Heart right ventricle (tissue), 16 donors: ENCODE measurements at regions not wholly inside any gene's neighbourhood (a gene's known extent, or its start where the extent isn't known, plus 50 kb on each side); places are given as distances from the start of the nearest gene placed in this dataset.

Experiments
- ATAC-seq, 8 donors: fragments of 200-7000 bp; cut with Tn5 transposase; one replicate each; pipeline ENCODE4 v1.9.1; 2020; ENCODE audit warnings: mild to moderate bottlenecking in 8 of 8, moderate library complexity in 8 of 8, moderate number of reproducible peaks in 1 of 8
- DNase-seq, 2 donors: peaks; one replicate each; pipeline ENCODE4 v3.0.0-alpha.2; 2020
- H3K27ac ChIP-seq, 10 donors: fragments of 200-600 bp; sonication (generic) in 2 of 10; one replicate each; pipeline versions ENCODE4 v1.5.0 to v1.8.0; 2020 to 2022; ENCODE audit warnings: mild to moderate bottlenecking in 3 of 10
- H3K27me3 ChIP-seq, 7 donors: fragments of 200-600 bp; one replicate each; pipeline ENCODE4 v1.8.0; 2021 to 2022; ENCODE audit warnings: mild to moderate bottlenecking in 2 of 7
- H3K36me3 ChIP-seq, 9 donors: fragments of 200-600 bp; sonication (generic) in 1 of 9; one replicate each; pipeline versions ENCODE4 v1.5.0 to v1.8.0; 2020 to 2022; ENCODE audit warnings: mild to moderate bottlenecking in 2 of 9
- H3K4me1 ChIP-seq, 9 donors: fragments of 200-600 bp; sonication (generic) in 1 of 9; one replicate each; pipeline versions ENCODE4 v1.5.0 to v1.8.0; 2020 to 2022; ENCODE audit warnings: mild to moderate bottlenecking in 4 of 9
- H3K4me3 ChIP-seq, 10 donors: fragments of 200-600 bp; sonication (generic) in 2 of 10; one replicate each; pipeline versions ENCODE4 v1.5.0 to v1.8.0; 2020 to 2022; ENCODE audit warnings: mild to moderate bottlenecking in 7 of 10, moderate library complexity in 2 of 10
- H3K9me3 ChIP-seq, 11 donors: fragments of 200-600 bp in 10 of 11; sonication (generic) in 2 of 11; one replicate each; pipeline versions ENCODE4 v1.5.0 to v1.8.0; 2013 to 2022; ENCODE audit warnings: mild to moderate bottlenecking in 2 of 11, control low read depth in 1 of 11, moderate library complexity in 1 of 11
- WGBS, 2 donors: extraction: QIAGEN DNeasy Blood & Tissue Kit; methylation state at CpG; one replicate each; pipeline ENCODE4 v1.1.7; 2013; ENCODE audit warnings: inconsistent platforms in 1 of 2; 5-methylcytosine and 5-hydroxymethylcytosine counted together
- intact Hi-C, 10 donors: fragments of 100-400 bp; cut with DNase I; formaldehyde crosslinking; loops; one replicate each; pipeline versions ENCODE4 v1.11.1 to v1.14.2; 2022
- TF ChIP-seq, protein P1 (sequence below), 9 donors: fragments of 200-600 bp; sonication (generic) in 2 of 9; IDR thresholded peaks; one replicate each; pipeline versions ENCODE4 v1.5.0 to v1.8.0; 2021 to 2022; ENCODE audit warnings: antibody characterized with exemption in 9 of 9, mild to moderate bottlenecking in 5 of 9, moderate library complexity in 1 of 9
- donor health status: Arrhythmogenic right ventricular cardiomyopathy.
- donor health status: ischemic (EF 13 %, LVEDD 7.1; RV severe dilation, severe dysfunction).
- donor health status: healthy with polysubstance abuse.
- donor health status: DM: no; HTN: yes; CAD: no.
- donor health status: DM: no; HTN: no; CAD: no.
- donor health status: ischemic (EF 25% LVEDD 6.9; RV normal size, moderate dysfunction).
- donor health status: ischemic (EF 25% LVEDD 5.7; RV mildly dilated, moderate dysfunction).
- donor health status: healthy.
- donor health status: DM: yes; HTN: yes; CAD: no.
- donor health status: Ischemic cardiomyopathy.
- donor health status: ischemic (EF 35%, LVEDD 5.7; RV mildly dilated, moderate dysfunction).
- donor health status: nonischemic (EF 11% LVEDD 7.7; RV severe dilation, severe dysfunction).
- donor health status: DM: yes; HTN: yes; CAD: no.
- donor health status: PGD.
- donor health status: ischemic (EF 29% LVEDD 5.4; RV normal size, mild dysfunction).
- donor health status: nonischemic (EF 23%, LVEDD 6.1; RV moderate dilation, normal function).

DNA sequence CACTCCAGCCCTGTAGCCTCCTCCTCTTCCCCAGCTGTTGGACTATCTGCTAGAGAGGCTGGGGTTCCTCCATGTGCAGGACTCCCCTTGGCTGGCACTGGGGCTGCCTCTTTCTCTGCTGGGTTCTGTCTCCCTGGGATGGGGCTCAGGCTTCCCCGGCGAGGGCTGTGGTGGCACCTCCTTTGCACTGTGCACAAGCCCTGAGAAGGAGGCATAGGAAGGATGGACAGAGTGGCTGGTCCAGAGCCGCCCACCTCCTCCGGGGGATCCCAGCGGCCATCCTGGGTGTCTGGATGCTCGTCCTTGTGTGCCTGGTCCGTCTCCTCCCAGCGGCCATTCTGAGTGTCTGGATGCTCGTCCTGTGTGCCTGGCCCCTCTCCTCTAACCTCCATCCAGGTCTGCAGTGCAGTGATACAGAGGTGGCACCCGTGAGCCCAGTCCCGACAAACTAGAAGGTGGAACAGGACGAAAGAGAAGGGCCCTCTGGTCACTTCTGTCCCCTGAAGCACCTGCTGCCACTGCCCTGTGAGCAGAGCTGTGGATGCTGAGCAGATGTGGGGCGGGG is 633.7 kb downstream of the BRD1 start:
- DNase-seq (no peak), ATAC-seq (no peak)
- Histone ChIP-seq H3K4me3 (no peak overlapping the region), H3K27me3 (peaks cover 0 to 26% (median 0%) of the 10 kb centered on the region in 7 donors), H3K36me3 (no peaks in the 10 kb centered on the region), H3K27ac (no peak overlapping the region), H3K9me3 (no peaks in the 10 kb centered on the region), H3K4me1 (peaks cover 0 to 23% (median 8%) of the 10 kb centered on the region in 9 donors)
- intact Hi-C loops, result no loop called here
- TF ChIP-seq, protein P1, sequence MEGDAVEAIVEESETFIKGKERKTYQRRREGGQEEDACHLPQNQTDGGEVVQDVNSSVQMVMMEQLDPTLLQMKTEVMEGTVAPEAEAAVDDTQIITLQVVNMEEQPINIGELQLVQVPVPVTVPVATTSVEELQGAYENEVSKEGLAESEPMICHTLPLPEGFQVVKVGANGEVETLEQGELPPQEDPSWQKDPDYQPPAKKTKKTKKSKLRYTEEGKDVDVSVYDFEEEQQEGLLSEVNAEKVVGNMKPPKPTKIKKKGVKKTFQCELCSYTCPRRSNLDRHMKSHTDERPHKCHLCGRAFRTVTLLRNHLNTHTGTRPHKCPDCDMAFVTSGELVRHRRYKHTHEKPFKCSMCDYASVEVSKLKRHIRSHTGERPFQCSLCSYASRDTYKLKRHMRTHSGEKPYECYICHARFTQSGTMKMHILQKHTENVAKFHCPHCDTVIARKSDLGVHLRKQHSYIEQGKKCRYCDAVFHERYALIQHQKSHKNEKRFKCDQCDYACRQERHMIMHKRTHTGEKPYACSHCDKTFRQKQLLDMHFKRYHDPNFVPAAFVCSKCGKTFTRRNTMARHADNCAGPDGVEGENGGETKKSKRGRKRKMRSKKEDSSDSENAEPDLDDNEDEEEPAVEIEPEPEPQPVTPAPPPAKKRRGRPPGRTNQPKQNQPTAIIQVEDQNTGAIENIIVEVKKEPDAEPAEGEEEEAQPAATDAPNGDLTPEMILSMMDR (IDR thresholded peaks at IDR 0.05), result no peak
- 85% methylated on average over 13 of the region's 13 CpGs for WGBS, 2 donors

DNA sequence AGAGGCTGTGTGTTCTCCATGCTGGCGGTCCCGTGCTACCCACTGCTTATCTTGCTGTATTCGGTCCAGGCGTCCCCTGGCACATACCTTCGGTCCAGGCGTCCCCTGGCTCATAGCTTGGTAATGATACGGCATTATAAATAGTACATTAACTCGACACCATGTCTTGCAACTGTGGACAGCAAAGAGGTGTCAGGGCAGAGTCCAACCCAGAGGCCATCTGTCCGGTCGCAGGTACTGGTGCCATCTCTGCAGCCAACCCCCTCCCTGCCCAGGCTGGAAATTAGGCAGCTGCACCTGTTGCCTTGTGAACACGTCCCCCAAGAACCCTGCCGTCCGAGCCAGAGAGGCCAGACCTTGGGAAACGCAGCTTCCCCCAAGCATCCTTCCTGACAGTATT is 634.3 kb downstream of the BRD1 start:
- TF ChIP-seq, protein P1 (IDR thresholded peaks at IDR 0.05), result no peak
- 69% methylated on average over 14 of the region's 14 CpGs for WGBS, 2 donors
- ATAC-seq (peak; percentile 57 to 94 (median 85)), DNase-seq (peak; percentile 26 to 43)
- intact Hi-C loops, result no loop called here
- peaks cover 0 to 22% (median 0%) of the 10 kb centered on the region in 7 donors for H3K27me3 ChIP-seq
- H3K27ac ChIP-seq, result no peak overlapping the region
- no peaks in the 10 kb centered on the region for H3K36me3 ChIP-seq
- peaks cover 0 to 3% (median 0%) of the 10 kb centered on the region in 11 donors for H3K9me3 ChIP-seq
- no peak overlapping the region for H3K4me3 ChIP-seq
- peaks cover 0 to 23% (median 8%) of the 10 kb centered on the region in 9 donors for H3K4me1 ChIP-seq

DNA sequence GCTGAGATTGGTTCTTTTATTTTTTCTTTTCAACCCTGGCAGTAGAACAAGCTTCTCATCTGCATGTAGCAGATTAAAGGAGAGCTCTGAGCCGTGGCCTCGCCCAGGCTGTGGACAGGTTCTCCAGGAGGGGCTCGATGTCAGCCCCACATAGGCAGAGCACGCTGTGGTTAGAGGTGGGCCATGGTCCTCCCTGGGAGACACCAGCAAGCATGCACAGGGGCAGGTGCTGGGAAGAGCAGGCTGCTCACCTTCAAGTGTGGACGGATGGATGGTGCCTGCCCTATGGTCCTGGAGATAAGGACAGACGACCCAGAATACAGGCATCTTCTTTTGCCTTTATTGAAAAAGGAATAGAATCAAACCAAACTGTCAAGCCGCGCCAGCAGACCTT is 634.8 kb downstream of the BRD1 start:
- intact Hi-C loops, result no loop called here
- no peak overlapping the region for H3K4me3 ChIP-seq
- TF ChIP-seq, protein P1 (IDR thresholded peaks at IDR 0.05), result no peak
- WGBS, 2 donors, result 69 to 76% methylated on average over 8 of the region's 8 CpGs
- ATAC-seq (no peak), DNase-seq (no peak)
- H3K9me3 ChIP-seq, result peaks cover 0 to 3% (median 0%) of the 10 kb centered on the region in 11 donors
- no peaks in the 10 kb centered on the region for H3K36me3 ChIP-seq
- H3K27me3 ChIP-seq, result peaks cover 0 to 17% (median 0%) of the 10 kb centered on the region in 7 donors
- H3K4me1 ChIP-seq, result peaks cover 0 to 21% (median 8%) of the 10 kb centered on the region in 9 donors
- no peak overlapping the region for H3K27ac ChIP-seq

DNA sequence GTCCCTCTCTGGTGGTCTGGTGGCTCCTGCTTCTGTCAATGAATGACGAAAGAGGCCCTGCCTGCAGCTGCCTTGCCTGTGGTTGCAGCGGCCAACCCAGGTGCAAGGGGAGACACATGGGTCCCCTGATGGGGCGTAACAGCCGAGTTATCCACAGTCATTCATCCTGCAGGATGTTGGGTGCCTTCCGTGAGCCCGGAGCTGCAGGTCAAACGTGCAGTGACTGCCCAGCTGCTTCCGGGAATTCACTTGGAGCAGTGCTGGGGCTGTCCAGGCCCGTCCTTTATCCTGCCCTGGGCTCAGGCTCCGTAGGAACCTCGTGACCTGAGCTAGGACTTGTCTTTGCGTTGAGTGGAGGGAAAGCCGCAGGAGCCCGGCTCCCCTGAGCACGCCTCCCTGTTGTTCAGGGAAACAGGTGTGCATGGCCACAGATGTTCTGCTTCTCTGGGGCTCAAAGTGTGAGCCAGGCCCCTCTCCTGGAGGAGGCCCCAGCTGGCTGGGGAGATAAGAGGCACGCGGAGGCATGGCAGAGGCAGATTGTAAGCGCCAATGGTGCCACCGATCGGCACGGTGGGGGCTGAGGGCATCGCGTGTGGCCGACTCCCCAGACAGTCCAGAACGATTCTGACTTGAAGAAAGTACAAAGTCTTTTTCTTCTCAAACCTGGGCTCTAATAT is 635.4 kb downstream of the BRD1 start:
- 56 to 64% methylated on average over 25 of the region's 25 CpGs for WGBS, 2 donors
- Histone ChIP-seq H3K27me3 (peaks cover 0 to 12% (median 0%) of the 10 kb centered on the region in 7 donors), H3K4me1 (peaks cover 0 to 16% (median 8%) of the 10 kb centered on the region in 9 donors), H3K4me3 (no peak overlapping the region), H3K27ac (no peak overlapping the region), H3K36me3 (no peaks in the 10 kb centered on the region), H3K9me3 (peaks cover 0 to 3% (median 0%) of the 10 kb centered on the region in 11 donors)
- TF ChIP-seq, protein P1 (IDR thresholded peaks at IDR 0.05), result no peak
- intact Hi-C loops, result no loop called here
- ATAC-seq (peak in 5 of 8 donors; percentile 20 to 73 (median 43)), DNase-seq (no peak)
